ENCODE measurements at regions not wholly inside any gene's neighbourhood (a gene's known extent, or its start where the extent isn't known, plus 50 kb on each side); places are given as distances from the start of the nearest gene placed in this dataset.
"Not testable (repeated sequence)": the region's sequence is repeated elsewhere in the genome, so short reads cannot be mapped to it uniquely, and the experiment has no call there.

DNA sequence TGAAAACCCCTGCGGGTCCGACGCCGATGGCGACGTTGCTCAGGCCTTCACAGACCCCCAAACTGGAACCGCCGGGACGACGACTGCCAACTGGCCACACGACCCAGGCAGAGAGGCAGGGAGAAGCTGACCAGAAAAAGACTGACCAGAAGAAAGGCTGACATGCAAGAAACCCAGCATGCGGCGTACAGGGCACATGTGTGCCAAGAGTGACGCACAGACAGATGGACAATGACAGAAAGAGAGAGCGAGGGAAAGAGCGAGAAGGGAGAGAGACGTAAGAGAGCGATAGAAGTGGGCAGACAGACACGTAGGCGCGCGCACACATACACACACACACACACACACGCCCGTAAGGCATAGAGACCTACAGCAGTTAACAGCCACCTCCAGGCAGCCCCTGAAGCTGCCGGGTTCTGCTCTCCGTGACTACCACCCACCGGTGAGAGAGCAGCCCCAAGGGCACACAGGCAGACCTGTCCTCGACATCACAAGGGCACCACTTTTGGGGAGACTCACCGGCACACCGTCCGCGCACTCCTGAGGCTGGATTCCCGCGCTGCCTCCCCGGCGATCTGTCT is 67.2 kb upstream of the ZNF527 start:
- no peak for DNase-seq (ENCODE audit: low read depth)

DNA sequence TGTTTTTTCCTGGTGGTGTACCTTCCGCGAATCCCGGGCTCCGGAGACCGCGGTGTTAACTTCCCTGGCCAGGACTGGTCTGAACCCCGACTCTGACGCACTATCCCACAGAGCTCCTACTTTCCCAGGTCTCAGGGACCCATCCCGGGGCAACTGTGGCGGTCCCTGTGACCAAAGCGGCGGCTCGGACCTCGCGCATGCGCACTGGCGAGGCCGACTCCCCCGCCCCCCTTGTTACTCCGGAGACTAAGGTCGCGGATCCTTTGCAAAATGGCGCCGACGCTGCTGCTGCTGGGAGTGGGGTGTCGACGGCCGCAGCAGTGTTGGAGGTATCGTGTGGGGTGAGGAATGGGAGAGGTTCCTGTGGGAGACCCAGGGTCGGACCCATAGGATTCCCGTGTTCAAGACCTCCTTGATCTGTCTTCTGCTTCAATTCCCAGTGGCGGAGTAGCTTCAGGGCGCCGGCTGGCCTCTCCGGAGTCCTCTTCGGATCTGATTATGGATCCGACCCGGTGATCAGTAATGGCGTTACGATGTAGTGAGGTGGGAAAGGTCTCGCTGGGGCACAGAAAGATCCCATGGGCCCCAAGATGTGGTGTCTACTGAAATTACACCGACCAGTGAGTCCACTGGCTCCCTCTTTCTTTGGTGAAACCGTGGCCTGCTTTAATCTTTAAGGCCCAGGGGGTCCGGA is 66.6 kb upstream of the ZNF527 start:
- no peak for DNase-seq (ENCODE audit: low read depth)

DNA sequence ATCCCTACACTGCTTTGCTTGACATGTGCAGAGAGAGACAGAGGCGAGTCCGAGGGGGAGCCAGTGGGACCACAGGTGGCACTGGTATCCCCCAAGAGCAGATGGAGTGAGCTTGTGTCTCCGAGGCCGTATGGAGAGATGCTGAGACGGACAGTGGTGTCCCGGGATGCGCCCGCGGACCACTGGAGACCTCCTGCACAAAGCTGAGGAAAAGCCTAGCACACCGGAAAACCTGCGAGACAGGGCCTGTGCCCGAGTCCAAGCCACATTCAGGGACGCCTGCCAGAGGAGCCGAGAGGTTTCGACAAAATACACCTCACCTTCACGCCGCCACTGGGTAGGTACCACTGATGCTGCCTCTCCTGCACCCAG is 66.0 kb upstream of the ZNF527 start:
- no peak for DNase-seq (ENCODE audit: low read depth)

DNA sequence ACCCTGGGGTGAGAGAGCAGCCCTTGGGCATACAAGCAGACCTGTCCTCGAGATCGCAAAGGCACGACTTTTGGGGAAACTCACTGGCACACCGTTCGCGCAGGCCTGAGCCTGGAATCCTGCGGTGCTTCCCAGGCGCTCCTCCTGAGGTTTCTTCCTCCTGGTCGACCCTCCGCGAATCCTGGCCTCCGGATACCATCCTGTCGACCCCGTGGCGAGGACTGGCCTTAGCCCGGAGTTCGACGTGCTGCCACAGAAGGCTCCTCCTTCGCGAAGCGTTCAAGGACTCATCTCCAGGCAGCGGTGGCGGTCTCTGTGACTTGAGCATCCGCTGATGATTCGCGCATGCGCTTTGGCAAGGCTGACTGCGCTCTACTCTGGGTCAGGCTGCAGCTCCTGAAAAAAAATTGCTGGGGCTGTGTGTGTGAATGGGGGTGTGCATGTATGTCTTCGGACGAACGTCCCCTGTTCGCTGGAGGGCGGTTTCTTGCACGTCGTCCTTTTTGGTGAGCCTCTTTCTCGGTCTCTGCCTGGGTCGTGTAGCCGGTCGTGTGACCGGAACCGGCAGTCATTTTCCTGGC is 64.4 kb upstream of the ZNF527 start:
- DNase-seq (ENCODE audit: low read depth), result no peak

DNA sequence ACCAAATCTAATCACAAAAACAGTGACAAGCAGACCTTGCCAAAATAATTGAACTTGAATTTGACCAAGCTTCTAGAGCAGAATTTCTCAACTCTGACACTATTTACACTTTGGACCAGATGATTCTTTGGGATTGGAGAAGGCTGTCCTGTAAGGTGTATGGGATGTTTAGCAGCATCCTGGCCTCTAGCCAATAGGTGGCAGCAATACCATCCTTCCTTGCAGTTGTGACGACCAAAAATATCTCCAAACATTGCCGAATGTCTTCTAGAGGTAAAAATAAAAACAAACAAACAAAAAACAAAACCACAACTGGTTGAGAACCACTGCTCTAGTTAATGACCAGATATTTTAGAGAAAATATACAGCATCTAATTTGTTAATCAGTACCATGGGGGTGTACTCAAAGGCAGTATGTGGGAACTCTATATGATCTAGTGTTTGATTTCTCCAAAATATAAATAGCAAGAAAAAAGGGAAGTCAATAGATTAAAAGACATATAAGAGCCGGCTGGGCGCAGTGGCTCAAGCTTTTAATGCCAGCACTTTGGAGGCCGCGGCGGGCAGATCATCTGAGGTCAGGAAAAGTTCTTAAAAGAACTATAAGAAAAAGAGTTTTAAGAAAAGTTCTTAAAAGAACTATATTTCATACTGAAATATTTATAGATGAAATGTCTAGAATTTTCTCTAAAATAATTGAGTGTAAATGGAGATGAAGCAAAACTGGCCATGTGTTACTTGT is 60.9 kb upstream of the ZNF527 start:
- no peak for DNase-seq (ENCODE audit: low read depth)

DNA sequence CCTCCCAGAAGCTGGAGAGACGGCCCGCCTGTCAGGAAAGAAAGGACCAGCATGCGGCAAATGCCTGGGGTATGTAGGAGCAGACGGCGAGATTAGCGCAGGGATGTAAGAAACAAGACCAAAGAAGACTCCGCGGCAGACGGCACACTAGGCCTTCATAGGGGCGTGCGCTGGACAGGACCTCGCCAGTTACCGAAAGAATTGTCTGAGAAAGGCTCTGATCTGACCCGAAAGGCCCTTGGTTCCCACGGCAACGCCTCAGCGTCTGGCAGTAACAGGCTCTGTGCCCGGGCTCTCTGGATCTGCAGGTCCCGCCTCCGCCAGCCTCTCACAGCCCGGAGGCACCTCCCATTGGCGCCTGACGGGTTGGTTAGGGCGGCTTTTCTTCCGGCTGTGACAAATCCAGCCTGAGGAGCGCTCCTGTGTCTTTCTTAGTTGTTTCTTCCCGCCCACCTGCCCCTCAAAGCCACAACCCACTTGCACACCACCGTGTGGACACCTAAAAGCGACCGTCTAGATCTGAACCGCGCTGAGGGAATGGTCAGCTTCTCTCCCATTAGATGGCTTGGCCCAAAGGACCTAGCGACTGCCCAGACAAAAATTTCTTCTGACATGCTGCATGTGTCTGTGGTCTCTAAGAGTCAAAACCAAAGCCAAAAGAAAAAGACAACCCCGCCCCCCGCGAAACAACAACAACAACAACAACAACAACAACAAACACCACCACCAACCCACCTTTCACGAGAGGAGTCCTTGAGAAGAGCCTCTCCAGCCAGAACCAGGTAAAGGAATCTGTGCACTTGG is 58.2 kb upstream of the ZNF527 start:
- not testable (repeated sequence) for DNase-seq (ENCODE audit: low read depth)

DNA sequence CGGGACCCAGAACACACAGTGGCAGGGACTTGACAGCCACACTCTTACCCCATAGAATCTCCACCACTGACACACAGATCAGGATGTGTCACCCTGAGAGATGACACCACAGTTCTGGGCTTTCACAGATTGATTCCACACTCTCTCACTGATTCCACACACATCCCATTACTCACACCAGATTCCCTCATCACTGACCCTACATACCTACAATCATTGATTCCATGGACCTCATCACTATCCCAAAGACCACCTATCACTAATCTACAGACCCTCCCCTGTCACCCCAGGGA is 57.6 kb upstream of the ZNF527 start:
- DNase-seq (ENCODE audit: low read depth), result no peak

DNA sequence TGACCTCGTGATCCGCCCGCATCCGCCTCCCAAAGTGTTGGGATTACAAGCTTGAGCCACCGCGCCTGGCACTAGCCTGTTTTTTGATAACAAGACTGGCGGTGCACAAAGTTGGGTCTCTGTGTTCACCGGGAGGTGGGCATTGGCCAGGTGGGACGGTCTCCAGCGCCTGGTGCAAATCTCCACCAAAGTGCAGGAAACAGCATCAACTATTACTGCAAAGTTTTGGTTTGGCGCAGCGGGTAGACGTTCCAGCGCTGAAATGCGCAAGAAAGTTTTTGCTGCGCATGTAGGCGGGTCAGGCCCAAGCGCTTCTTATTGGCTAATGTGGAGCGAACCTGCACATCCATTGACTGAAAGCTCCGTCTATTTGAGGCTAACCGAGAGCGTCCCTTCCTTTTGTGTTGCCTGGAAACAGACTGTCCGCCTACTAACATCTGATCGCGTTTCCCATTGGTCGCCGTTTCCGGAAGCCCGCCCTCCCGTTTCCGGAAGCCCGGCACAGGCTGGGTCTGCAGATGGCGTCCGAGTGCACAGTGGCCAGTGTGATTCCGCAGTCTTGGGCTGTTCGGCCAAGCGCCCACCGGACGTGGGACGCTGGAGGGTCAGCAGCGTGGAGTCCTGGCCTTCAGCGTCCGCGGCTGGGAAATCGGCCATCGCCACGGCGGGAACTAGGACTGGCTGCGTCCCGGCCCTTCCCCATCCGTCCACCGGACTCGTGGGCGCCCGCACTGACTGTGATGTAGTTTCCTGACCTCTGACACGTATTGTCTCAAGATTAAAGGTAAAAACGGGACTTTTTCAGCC is 53.3 kb upstream of the ZNF527 start:
- DNase-seq (ENCODE audit: low read depth), result peak; percentile 87

DNA sequence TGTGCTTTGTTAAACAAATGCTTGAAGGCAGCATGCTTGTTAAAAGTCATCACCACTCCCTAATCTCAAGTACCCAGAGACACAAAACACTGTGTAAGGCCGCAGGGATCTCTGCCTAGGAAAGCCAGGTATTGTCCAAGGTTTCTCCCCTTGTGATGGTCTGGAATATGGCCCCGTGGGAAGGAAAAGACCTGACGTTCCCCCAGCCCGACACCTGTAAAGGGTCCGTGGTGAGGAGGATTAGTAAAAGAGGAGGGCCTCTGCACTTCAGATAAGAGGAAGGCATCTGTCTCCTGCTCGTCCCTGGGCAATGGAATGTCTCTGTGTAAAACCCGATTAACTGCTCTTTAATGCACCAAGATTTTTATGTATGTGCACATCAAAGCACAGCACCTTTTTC is 49.9 kb upstream of the ZNF527 start:
- not testable (repeated sequence) for DNase-seq (ENCODE audit: low read depth)

All from stimulated activated CD8-positive, alpha-beta memory T cell treated with anti-CD3 and anti-CD28 coated beads, Interleukin-4, amount 100 ng/mL, for 24 hours (primary cell).